HG03139 (cell line): ENCODE measurements at regions not wholly inside any gene's neighbourhood (a gene's known extent, or its start where the extent isn't known, plus 50 kb on each side); places are given as distances from the start of the nearest gene placed in this dataset.

Experiments
- ATAC-seq: cut with Tn5 transposase; IDR thresholded peaks from one replicate; pipeline ENCODE4 v1.9.1; 2021; ENCODE audit not compliant: unreplicated experiment

- ATAC-seq: no peak
These were observed 243.9 kb upstream of the POT1 start for GRCh38 chr7:125173571-125173970.

- ATAC-seq: no peak
These were observed 239.5 kb upstream of the POT1 start for GRCh38 chr7:125169088-125169487.

- ATAC-seq: no peak
These were observed 225.3 kb upstream of the POT1 start for GRCh38 chr7:125154930-125155329.

GRCh38 chr7:125149151-125149550 is 219.5 kb upstream of the POT1 start:
- ATAC-seq: no peak

- no peak for ATAC-seq
These were observed 217.4 kb upstream of the POT1 start for GRCh38 chr7:125147047-125147446.

- no peak for ATAC-seq
These were observed 207.3 kb upstream of the POT1 start for GRCh38 chr7:125136755-125137532.

GRCh38 chr7:125136341-125136740 is 206.7 kb upstream of the POT1 start:
- no peak for ATAC-seq

- ATAC-seq: no peak
These were observed 200.5 kb upstream of the POT1 start for GRCh38 chr7:125130173-125130572.

GRCh38 chr7:125127304-125127703 is 197.7 kb upstream of the POT1 start:
- no peak for ATAC-seq

- ATAC-seq: no peak
These were observed 196.8 kb upstream of the POT1 start for GRCh38 chr7:125126376-125126775.

- no peak for ATAC-seq
These were observed 195.7 kb upstream of the POT1 start for GRCh38 chr7:125125315-125125714.

- ATAC-seq: no peak
These were observed 192.5 kb upstream of the POT1 start for GRCh38 chr7:125122173-125122572.

- ATAC-seq: no peak
These were observed 190.0 kb upstream of the POT1 start for GRCh38 chr7:125119559-125120115.

GRCh38 chr7:125118444-125118843 is 188.8 kb upstream of the POT1 start:
- ATAC-seq: no peak

- no peak for ATAC-seq
These were observed 183.2 kb upstream of the POT1 start for GRCh38 chr7:125112850-125113249.

GRCh38 chr7:125099519-125099918 is 169.9 kb upstream of the POT1 start:
- ATAC-seq: no peak

- ATAC-seq: peak; percentile 84
These were observed 168.8 kb upstream of the POT1 start for GRCh38 chr7:125098377-125098970.

GRCh38 chr7:125090596-125090995 is 161.0 kb upstream of the POT1 start:
- no peak for ATAC-seq

- ATAC-seq: no peak
These were observed 159.5 kb upstream of the POT1 start for GRCh38 chr7:125089171-125089570.

GRCh38 chr7:125088555-125088954 is 158.9 kb upstream of the POT1 start:
- no peak for ATAC-seq

GRCh38 chr7:125085084-125085483 is 155.5 kb upstream of the POT1 start:
- no peak for ATAC-seq

GRCh38 chr7:125084196-125084595 is 154.6 kb upstream of the POT1 start:
- no peak for ATAC-seq
